NB4 (cell line): ENCODE measurements at regions not wholly inside any gene's neighbourhood (a gene's known extent, or its start where the extent isn't known, plus 50 kb on each side); places are given as distances from the start of the nearest gene placed in this dataset.

Experiments used
- CTCF ChIP-seq: IDR thresholded peaks from one replicate; pipeline ENCODE4 v1.5.1; 2012; ENCODE audit warnings: low read depth, low read length
- MYC ChIP-seq: IDR thresholded peaks from 2 replicates; pipeline ENCODE4 v1.6.1; 2011; ENCODE audit warnings: low read depth, low read length
- POLR2A ChIP-seq: IDR thresholded peaks from 2 replicates; pipeline ENCODE4 v1.6.1; 2011; ENCODE audit warnings: mild to moderate bottlenecking; ENCODE audit not compliant: insufficient read length; ENCODE audit errors: extremely low read depth

- no peak for TF ChIP-seq POLR2A
- TF ChIP-seq CTCF = no peak
- TF ChIP-seq MYC = no peak
These were observed 131.7 kb upstream of the ITGA6 start for GRCh38 chr2:172295677-172296076.
